Bronchial epithelial cell (primary cell): ENCODE measurements at regions not wholly inside any gene's neighbourhood (a gene's known extent, or its start where the extent isn't known, plus 50 kb on each side); places are given as distances from the start of the nearest gene placed in this dataset.

ENCODE experiments used
- DNase-seq: peaks from one replicate; pipeline ENCODE4 v3.0.0-alpha.2; 2010; ENCODE audit warnings: low read depth
- FAIRE-seq: peaks from 2 replicates; lab custom pipeline; 2011; peaks lifted over from hg19 to GRCh38; lab: Jason Lieb, UNC
- H3K27me3 ChIP-seq: 2 replicates; pipeline ENCODE4 v1.5.1; 2011; ENCODE audit warnings: low read length; ENCODE audit not compliant: control insufficient read depth, insufficient read depth
- H3K36me3 ChIP-seq: 2 replicates; pipeline ENCODE4 v1.5.1; 2011; ENCODE audit warnings: low read length; ENCODE audit not compliant: control insufficient read depth, insufficient read depth
- H3K4me3 ChIP-seq: 2 replicates; pipeline ENCODE4 v1.5.1; 2011; ENCODE audit warnings: mild to moderate bottlenecking, low read depth, low read length, control low read depth
- TF ChIP-seq, protein P1 (sequence below): IDR thresholded peaks from 2 replicates; pipeline ENCODE4 v1.5.1; 2011; ENCODE audit warnings: mild to moderate bottlenecking, moderate library complexity, low read length, control low read depth, inconsistent platforms; ENCODE audit not compliant: insufficient read depth, severe bottlenecking

DNA sequence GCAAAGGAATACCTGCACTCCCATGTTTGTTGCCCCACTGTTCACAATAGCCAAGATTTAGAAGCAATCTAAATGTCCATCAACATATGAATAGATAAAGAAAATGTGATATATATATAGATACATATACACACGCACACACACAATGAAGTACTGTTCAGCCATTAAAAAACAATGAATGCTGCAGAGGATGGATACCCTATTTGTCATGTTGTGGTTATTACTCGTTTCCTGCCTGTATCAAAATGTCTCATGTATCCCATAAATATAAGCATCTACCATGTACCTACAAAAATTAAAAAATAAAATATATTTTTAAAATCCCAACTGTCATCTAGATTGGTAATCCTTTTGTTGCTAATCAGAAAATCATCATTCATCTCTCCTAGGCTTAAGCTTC, 634.8 kb upstream of the ADGRL2 start:
- H3K36me3 ChIP-seq = no peaks in the 10 kb centered on the region
- no peak for FAIRE-seq
- no peaks in the 10 kb centered on the region for H3K27me3 ChIP-seq
- TF ChIP-seq, protein P1, sequence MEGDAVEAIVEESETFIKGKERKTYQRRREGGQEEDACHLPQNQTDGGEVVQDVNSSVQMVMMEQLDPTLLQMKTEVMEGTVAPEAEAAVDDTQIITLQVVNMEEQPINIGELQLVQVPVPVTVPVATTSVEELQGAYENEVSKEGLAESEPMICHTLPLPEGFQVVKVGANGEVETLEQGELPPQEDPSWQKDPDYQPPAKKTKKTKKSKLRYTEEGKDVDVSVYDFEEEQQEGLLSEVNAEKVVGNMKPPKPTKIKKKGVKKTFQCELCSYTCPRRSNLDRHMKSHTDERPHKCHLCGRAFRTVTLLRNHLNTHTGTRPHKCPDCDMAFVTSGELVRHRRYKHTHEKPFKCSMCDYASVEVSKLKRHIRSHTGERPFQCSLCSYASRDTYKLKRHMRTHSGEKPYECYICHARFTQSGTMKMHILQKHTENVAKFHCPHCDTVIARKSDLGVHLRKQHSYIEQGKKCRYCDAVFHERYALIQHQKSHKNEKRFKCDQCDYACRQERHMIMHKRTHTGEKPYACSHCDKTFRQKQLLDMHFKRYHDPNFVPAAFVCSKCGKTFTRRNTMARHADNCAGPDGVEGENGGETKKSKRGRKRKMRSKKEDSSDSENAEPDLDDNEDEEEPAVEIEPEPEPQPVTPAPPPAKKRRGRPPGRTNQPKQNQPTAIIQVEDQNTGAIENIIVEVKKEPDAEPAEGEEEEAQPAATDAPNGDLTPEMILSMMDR = no peak
- peak; percentile 45 for DNase-seq
- H3K4me3 ChIP-seq = no peak overlapping the region

DNA sequence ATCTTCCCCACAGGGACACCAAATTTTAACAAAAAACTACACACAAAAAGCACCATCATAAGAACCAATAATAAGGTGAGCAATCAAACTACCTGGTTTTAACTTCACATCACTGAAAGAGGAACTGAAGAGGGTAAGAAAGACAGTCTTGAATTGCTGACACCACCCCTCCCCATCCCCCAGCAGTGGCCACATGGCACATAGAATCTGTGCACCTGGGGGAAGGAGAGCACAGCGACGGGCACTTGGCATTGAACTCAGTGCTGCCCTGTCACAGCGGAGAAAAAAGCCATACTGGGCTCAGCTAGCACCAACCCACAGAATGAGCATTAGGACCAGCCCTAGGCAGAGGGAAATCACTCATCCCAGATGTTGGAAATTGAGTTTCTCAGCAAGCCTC, 640.0 kb upstream of the ADGRL2 start:
- Histone ChIP-seq H3K27me3 (no peaks in the 10 kb centered on the region), H3K36me3 (no peaks in the 10 kb centered on the region), H3K4me3 (no peak overlapping the region)
- FAIRE-seq (no peak), DNase-seq (no peak)
- TF ChIP-seq, protein P1 = no peak

DNA sequence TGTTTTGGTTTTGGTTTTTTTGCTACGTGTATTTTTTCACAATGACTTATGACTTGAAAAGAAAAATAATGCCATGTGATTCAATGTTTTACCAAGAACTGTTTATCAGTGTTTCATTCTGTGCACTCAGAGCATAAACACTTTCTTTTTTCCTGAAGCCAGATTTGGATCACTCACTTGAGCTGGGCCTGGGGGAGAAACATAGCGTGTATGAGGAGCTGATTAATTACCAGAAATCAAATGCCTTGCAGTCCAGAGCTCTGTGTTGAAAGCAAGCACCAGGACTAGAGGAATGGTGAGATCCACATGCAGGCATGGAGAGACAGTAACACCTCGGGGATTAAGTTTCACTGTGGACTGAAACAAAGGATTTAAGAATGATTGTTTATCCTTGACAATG, 642.1 kb upstream of the ADGRL2 start:
- TF ChIP-seq, protein P1 = no peak
- H3K27me3 ChIP-seq = no peaks in the 10 kb centered on the region
- H3K4me3 ChIP-seq = no peak overlapping the region
- no peak for FAIRE-seq
- DNase-seq = no peak
- H3K36me3 ChIP-seq = no peaks in the 10 kb centered on the region

DNA sequence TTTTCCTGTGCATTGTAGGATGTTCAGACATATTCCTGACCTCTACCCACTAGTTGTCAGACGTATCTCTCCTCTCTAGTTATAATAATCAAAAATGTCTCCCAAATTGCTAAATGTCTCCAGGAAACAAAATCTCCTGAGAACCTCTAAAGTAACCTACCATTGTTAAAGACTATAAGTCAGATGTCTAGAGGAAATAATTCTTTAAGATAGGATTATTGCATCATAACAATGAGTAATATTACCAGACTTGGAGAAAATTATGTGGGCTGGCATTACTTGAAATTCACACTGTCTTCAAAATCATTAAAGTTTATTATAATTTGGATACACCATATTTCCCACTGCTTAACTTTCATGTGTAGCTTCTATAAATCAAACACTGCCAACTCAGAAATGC, 643.0 kb upstream of the ADGRL2 start:
- no peaks in the 10 kb centered on the region for H3K36me3 ChIP-seq
- peak; percentile 73 for DNase-seq
- no peaks in the 10 kb centered on the region for H3K27me3 ChIP-seq
- no peak overlapping the region for H3K4me3 ChIP-seq
- no peak for FAIRE-seq
- TF ChIP-seq, protein P1 = no peak

DNA sequence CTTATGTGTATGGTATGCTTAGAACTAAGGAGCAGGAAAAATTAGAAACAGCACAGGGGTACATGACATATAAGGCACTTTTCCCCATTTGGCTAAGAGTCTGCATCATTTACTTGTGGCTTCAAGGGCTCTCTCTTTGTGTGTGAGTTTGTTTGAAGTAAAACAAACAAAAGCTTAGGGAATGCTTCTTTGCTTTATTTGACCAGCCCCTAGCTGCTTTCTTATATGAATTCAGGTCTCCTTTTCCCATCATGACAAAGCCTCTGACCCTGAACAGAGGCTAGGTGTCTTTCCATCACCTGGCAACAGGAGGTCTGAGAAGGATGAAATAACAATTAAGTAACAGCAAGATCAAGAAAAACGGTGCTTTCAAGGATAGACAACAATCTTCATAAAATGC, 643.8 kb upstream of the ADGRL2 start:
- FAIRE-seq (no peak), DNase-seq (no peak)
- Histone ChIP-seq H3K27me3 (no peaks in the 10 kb centered on the region), H3K4me3 (no peak overlapping the region), H3K36me3 (no peaks in the 10 kb centered on the region)
- TF ChIP-seq, protein P1 = no peak

DNA sequence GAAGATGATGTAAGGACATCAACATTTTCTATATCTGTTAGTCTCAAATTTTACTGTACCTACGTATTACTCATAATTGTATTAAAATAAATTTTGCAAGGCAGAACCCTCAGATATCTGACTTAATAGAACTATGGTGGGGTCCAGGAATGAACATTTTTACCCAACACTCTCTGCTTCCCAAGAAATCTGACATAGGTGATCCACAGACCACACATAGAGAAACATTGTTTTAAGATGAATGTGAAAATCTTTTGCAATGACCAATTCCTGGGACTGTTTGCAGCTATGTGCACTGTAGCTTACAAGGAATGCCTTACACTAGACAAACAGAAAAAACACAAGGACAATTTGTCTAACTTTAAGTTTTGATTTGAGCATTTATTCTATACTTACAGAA, 645.6 kb upstream of the ADGRL2 start:
- no peaks in the 10 kb centered on the region for H3K27me3 ChIP-seq
- TF ChIP-seq, protein P1 = no peak
- no peak for DNase-seq
- H3K36me3 ChIP-seq = no peaks in the 10 kb centered on the region
- no peak overlapping the region for H3K4me3 ChIP-seq
- no peak for FAIRE-seq
